SK-N-SH treated with all-trans-retinoic acid at 6 μM for 48 hours (cell line): ENCODE measurements at regions not wholly inside any gene's neighbourhood (a gene's known extent, or its start where the extent isn't known, plus 50 kb on each side); places are given as distances from the start of the nearest gene placed in this dataset.

ENCODE experiments used
- ARNTL ChIP-seq: fragments of 450-650 bp; formaldehyde crosslinking; IDR thresholded peaks from 2 replicates; pipeline ENCODE4 v1.5.0; 2020; ENCODE audit warnings: low read depth, mild to moderate bottlenecking, moderate library complexity, borderline replicate concordance
- CREB5 ChIP-seq: fragments of 250-450 bp; sonication (Bioruptor Pico); IDR thresholded peaks from 2 replicates; pipeline ENCODE4 v1.5.1; 2020; ENCODE audit warnings: low read depth, mild to moderate bottlenecking, moderate library complexity
- ESRRG ChIP-seq: fragments of 250-450 bp; sonication (Bioruptor Pico); IDR thresholded peaks from 2 replicates; pipeline ENCODE4 v1.6.1; 2021; ENCODE audit warnings: mild to moderate bottlenecking
- OSR1 ChIP-seq: fragments of 250-450 bp; sonication (Bioruptor Pico); IDR thresholded peaks from 2 replicates; pipeline ENCODE4 v1.8.0; 2022; ENCODE audit warnings: moderate library complexity, mild to moderate bottlenecking, inconsistent platforms
- PATZ1 ChIP-seq: fragments of 250-450 bp; sonication (Bioruptor Pico); IDR thresholded peaks from 2 replicates; pipeline ENCODE4 v1.8.0; 2020; ENCODE audit warnings: mild to moderate bottlenecking, moderate library complexity, borderline replicate concordance
- RARB ChIP-seq: fragments of 250-450 bp; sonication (Bioruptor Pico); IDR thresholded peaks from 2 replicates; pipeline ENCODE4 v1.8.0; 2021; ENCODE audit warnings: mild to moderate bottlenecking, moderate library complexity
- TCF4 ChIP-seq: fragments of 250-450 bp; sonication (Bioruptor Pico); IDR thresholded peaks from 2 replicates; pipeline ENCODE4 v1.8.0; 2021; ENCODE audit warnings: mild to moderate bottlenecking, moderate library complexity, borderline replicate concordance
- TSHZ2 ChIP-seq: fragments of 250-450 bp; sonication (Bioruptor Pico); IDR thresholded peaks from 2 replicates; pipeline ENCODE4 v1.5.0; 2020; ENCODE audit warnings: mild to moderate bottlenecking, moderate library complexity
- ZC3H10 ChIP-seq: fragments of 250-450 bp; sonication (Bioruptor Pico); IDR thresholded peaks from 2 replicates; pipeline ENCODE4 v1.5.1; 2021; ENCODE audit warnings: mild to moderate bottlenecking, moderate library complexity
- ZFP3 ChIP-seq: fragments of 250-450 bp; sonication (Bioruptor Pico); IDR thresholded peaks from 2 replicates; pipeline ENCODE4 v1.5.0; 2020; ENCODE audit warnings: mild to moderate bottlenecking, moderate library complexity
- ZFP30 ChIP-seq: fragments of 450-650 bp; formaldehyde crosslinking; IDR thresholded peaks from 2 replicates; pipeline ENCODE4 v1.5.0; 2022; ENCODE audit warnings: mild to moderate bottlenecking, moderate library complexity

- TF ChIP-seq CREB5 (CRISPR knock-in tag) (no peak), ARNTL (CRISPR knock-in tag) (no peak), RARB (CRISPR knock-in tag) (no peak), TCF4 (CRISPR knock-in tag) (no peak), PATZ1 (no peak), ZFP3 (CRISPR knock-in tag) (no peak), OSR1 (no peak), ZFP30 (CRISPR knock-in tag) (no peak), ESRRG (CRISPR knock-in tag) (no peak), ZC3H10 (CRISPR knock-in tag) (no peak), TSHZ2 (no peak)
Measured at GRCh38 chr14:39704594-39704993, 272.4 kb upstream of the FBXO33 start.
